ENCODE measurements at regions not wholly inside any gene's neighbourhood (a gene's known extent, or its start where the extent isn't known, plus 50 kb on each side); places are given as distances from the start of the nearest gene placed in this dataset.

GRCh38 chr14:53265025-53265424, 111.9 kb upstream of the DDHD1 start:
- TF ChIP-seq, protein P1, sequence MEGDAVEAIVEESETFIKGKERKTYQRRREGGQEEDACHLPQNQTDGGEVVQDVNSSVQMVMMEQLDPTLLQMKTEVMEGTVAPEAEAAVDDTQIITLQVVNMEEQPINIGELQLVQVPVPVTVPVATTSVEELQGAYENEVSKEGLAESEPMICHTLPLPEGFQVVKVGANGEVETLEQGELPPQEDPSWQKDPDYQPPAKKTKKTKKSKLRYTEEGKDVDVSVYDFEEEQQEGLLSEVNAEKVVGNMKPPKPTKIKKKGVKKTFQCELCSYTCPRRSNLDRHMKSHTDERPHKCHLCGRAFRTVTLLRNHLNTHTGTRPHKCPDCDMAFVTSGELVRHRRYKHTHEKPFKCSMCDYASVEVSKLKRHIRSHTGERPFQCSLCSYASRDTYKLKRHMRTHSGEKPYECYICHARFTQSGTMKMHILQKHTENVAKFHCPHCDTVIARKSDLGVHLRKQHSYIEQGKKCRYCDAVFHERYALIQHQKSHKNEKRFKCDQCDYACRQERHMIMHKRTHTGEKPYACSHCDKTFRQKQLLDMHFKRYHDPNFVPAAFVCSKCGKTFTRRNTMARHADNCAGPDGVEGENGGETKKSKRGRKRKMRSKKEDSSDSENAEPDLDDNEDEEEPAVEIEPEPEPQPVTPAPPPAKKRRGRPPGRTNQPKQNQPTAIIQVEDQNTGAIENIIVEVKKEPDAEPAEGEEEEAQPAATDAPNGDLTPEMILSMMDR (conservative IDR thresholded peaks at IDR 0.05; ENCODE audit: low read depth, low read length), result no peak
- no peak for TF ChIP-seq EZH2 (IDR thresholded peaks at IDR 0.05; ENCODE audit: low read length, unreplicated experiment)

Measured in PC-3 (cell line).